Vagina (tissue), 2 donors: ENCODE measurements at regions not wholly inside any gene's neighbourhood (a gene's known extent, or its start where the extent isn't known, plus 50 kb on each side); places are given as distances from the start of the nearest gene placed in this dataset.

Experiments used
- DNase-seq, 2 donors: peaks; one replicate each; pipeline ENCODE4 v3.0.0-alpha.2; 2017; ENCODE audit errors: extremely low spot score in 2 of 2
- H3K27ac ChIP-seq: fragments of 200-600 bp; sonication (generic); one replicate; pipeline ENCODE4 v1.5.1; 2019
- H3K27me3 ChIP-seq: fragments of 200-600 bp; sonication (generic); one replicate; pipeline ENCODE4 v1.5.1; 2019
- H3K36me3 ChIP-seq, 2 donors: fragments of 200-600 bp; sonication (generic); one replicate each; pipeline ENCODE4 v1.5.1; 2017 to 2019
- H3K4me1 ChIP-seq: fragments of 200-600 bp; sonication (generic); one replicate; pipeline ENCODE4 v1.5.1; 2019
- H3K4me3 ChIP-seq, 2 donors: fragments of 200-600 bp; sonication (generic); 1 replicate in 1 of 2; 2 replicates in 1 of 2; pipeline ENCODE4 v1.5.1; 2016 to 2019
- H3K9me3 ChIP-seq: fragments of 200-600 bp; sonication (generic); one replicate; pipeline ENCODE4 v1.5.1; 2019
- POLR2A ChIP-seq, 2 donors: fragments of 450-650 bp; IDR thresholded peaks; one replicate each; pipeline ENCODE4 v1.6.1; 2017; ENCODE audit warnings: antibody characterized with exemption in 2 of 2, mild to moderate bottlenecking in 2 of 2, moderate library complexity in 2 of 2
- POLR2AphosphoS5 ChIP-seq, 2 donors: sonication (generic); formaldehyde crosslinking; IDR thresholded peaks; one replicate each; pipeline ENCODE4 v1.9.0; 2017; ENCODE audit warnings: antibody characterized with exemption in 2 of 2, mild to moderate bottlenecking in 2 of 2, low read depth in 1 of 2; ENCODE audit not compliant: insufficient read depth in 1 of 2
- intact Hi-C: fragments of 100-400 bp; cut with DNase I; formaldehyde crosslinking; loops from one replicate; pipeline ENCODE4 v1.15.1; 2023
- TF ChIP-seq, protein P1 (sequence below), 3 experiments: fragments of 450-650 bp in 2 of 3; fragments of 200-600 bp in 1 of 3; sonication (generic) in 1 of 3; IDR thresholded peaks; one replicate each; pipeline ENCODE4 v1.5.1; 2017 to 2019; ENCODE audit warnings: antibody characterized with exemption in 3 of 3, mild to moderate bottlenecking in 2 of 3, moderate library complexity in 2 of 3

- Histone ChIP-seq H3K4me1 (no peaks in the 10 kb centered on the region), H3K9me3 (no peaks in the 10 kb centered on the region), H3K4me3 (no peak overlapping the region), H3K27ac (no peak overlapping the region), H3K36me3 (no peaks in the 10 kb centered on the region), H3K27me3 (no peaks in the 10 kb centered on the region)
- intact Hi-C loops: no loop called here
- TF ChIP-seq POLR2AphosphoS5 (IDR thresholded peaks at IDR 0.05; ENCODE audit: insufficient read depth in 1 of 2, low read depth in 1 of 2) (no peak), POLR2A (IDR thresholded peaks at IDR 0.05) (no peak)
- TF ChIP-seq, protein P1, sequence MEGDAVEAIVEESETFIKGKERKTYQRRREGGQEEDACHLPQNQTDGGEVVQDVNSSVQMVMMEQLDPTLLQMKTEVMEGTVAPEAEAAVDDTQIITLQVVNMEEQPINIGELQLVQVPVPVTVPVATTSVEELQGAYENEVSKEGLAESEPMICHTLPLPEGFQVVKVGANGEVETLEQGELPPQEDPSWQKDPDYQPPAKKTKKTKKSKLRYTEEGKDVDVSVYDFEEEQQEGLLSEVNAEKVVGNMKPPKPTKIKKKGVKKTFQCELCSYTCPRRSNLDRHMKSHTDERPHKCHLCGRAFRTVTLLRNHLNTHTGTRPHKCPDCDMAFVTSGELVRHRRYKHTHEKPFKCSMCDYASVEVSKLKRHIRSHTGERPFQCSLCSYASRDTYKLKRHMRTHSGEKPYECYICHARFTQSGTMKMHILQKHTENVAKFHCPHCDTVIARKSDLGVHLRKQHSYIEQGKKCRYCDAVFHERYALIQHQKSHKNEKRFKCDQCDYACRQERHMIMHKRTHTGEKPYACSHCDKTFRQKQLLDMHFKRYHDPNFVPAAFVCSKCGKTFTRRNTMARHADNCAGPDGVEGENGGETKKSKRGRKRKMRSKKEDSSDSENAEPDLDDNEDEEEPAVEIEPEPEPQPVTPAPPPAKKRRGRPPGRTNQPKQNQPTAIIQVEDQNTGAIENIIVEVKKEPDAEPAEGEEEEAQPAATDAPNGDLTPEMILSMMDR (IDR thresholded peaks at IDR 0.05): no peak
- no peak for DNase-seq
These were observed 242.8 kb upstream of the RBMS1 start for GRCh38 chr2:160736148-160737028.

DNA sequence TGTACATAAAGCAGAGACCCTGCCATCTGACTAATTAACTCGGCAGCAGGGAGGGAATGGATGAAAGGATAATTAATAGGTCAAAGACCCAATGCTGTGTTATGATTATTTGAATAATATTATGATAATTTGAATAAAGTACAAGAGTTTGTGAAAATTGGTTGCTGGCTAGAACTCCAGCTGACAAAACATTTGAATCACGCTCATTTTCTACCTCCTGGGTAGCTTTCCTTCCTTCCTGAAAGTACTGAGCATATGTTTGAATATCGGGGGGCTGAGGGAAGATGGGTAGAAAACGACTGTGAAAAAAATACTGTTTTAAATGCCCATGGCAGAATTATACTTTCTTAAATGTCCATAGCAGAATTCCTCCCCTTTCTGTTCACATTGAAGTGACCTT, 243.6 kb upstream of the RBMS1 start:
- TF ChIP-seq POLR2AphosphoS5 (IDR thresholded peaks at IDR 0.05; ENCODE audit: insufficient read depth in 1 of 2, low read depth in 1 of 2) (no peak), POLR2A (IDR thresholded peaks at IDR 0.05) (no peak)
- TF ChIP-seq, protein P1 (IDR thresholded peaks at IDR 0.05): no peak
- H3K4me1 ChIP-seq: no peaks in the 10 kb centered on the region
- no peaks in the 10 kb centered on the region for H3K36me3 ChIP-seq
- H3K27me3 ChIP-seq: no peaks in the 10 kb centered on the region
- no peak overlapping the region for H3K4me3 ChIP-seq
- no peak overlapping the region for H3K27ac ChIP-seq
- DNase-seq: no peak
- H3K9me3 ChIP-seq: no peaks in the 10 kb centered on the region
- intact Hi-C loops: no loop called here

GRCh38 chr2:160741271-160741670, 247.7 kb upstream of the RBMS1 start:
- TF ChIP-seq POLR2A (IDR thresholded peaks at IDR 0.05) (no peak), POLR2AphosphoS5 (IDR thresholded peaks at IDR 0.05; ENCODE audit: insufficient read depth in 1 of 2, low read depth in 1 of 2) (no peak)
- TF ChIP-seq, protein P1 (IDR thresholded peaks at IDR 0.05): no peak
- no peaks in the 10 kb centered on the region for H3K36me3 ChIP-seq
- DNase-seq: no peak
- H3K27me3 ChIP-seq: no peaks in the 10 kb centered on the region
- H3K4me1 ChIP-seq: no peaks in the 10 kb centered on the region
- H3K27ac ChIP-seq: no peak overlapping the region
- H3K9me3 ChIP-seq: no peaks in the 10 kb centered on the region
- intact Hi-C loops: no loop called here
- H3K4me3 ChIP-seq: no peak overlapping the region

- H3K4me1 ChIP-seq: no peaks in the 10 kb centered on the region
- no peaks in the 10 kb centered on the region for H3K36me3 ChIP-seq
- no peak overlapping the region for H3K27ac ChIP-seq
- intact Hi-C loops: no loop called here
- TF ChIP-seq POLR2A (IDR thresholded peaks at IDR 0.05): no peak
- TF ChIP-seq, protein P1 (IDR thresholded peaks at IDR 0.05): no peak
- no peak for TF ChIP-seq POLR2AphosphoS5 (IDR thresholded peaks at IDR 0.05; ENCODE audit: insufficient read depth in 1 of 2, low read depth in 1 of 2)
- no peaks in the 10 kb centered on the region for H3K9me3 ChIP-seq
- no peak for DNase-seq
- H3K27me3 ChIP-seq: no peaks in the 10 kb centered on the region
- H3K4me3 ChIP-seq: no peak overlapping the region
These were observed 248.2 kb upstream of the RBMS1 start for GRCh38 chr2:160741815-160742214.

DNA sequence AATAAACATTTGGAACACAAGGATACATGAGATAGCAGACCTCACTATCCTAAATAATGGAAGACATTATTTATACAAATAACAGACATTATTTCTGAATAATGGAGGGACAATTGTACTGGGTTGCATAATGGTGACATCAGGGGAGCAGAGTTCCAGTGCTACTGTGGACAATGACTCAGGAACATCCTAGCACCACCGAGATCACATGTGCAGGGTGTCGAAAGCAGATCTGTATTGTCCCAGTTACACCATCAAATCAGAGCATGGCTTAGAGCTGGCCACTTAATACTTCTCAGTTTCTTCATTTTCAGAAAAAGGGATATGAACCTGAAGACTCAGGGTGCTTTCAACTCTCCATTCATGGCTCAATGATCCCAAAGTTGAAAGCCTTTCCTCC, 249.1 kb upstream of the RBMS1 start:
- no peak for TF ChIP-seq POLR2A (IDR thresholded peaks at IDR 0.05)
- TF ChIP-seq, protein P1 (IDR thresholded peaks at IDR 0.05): no peak
- TF ChIP-seq POLR2AphosphoS5 (IDR thresholded peaks at IDR 0.05; ENCODE audit: insufficient read depth in 1 of 2, low read depth in 1 of 2): no peak
- H3K4me1 ChIP-seq: peaks cover 3% of the 10 kb centered on the region
- H3K36me3 ChIP-seq: no peaks in the 10 kb centered on the region
- no peak for DNase-seq
- no peaks in the 10 kb centered on the region for H3K9me3 ChIP-seq
- intact Hi-C loops: no loop called here
- H3K4me3 ChIP-seq: no peak overlapping the region
- H3K27ac ChIP-seq: no peak overlapping the region
- no peaks in the 10 kb centered on the region for H3K27me3 ChIP-seq
